ENCODE measurements at regions not wholly inside any gene's neighbourhood (a gene's known extent, or its start where the extent isn't known, plus 50 kb on each side); places are given as distances from the start of the nearest gene placed in this dataset.

DNA sequence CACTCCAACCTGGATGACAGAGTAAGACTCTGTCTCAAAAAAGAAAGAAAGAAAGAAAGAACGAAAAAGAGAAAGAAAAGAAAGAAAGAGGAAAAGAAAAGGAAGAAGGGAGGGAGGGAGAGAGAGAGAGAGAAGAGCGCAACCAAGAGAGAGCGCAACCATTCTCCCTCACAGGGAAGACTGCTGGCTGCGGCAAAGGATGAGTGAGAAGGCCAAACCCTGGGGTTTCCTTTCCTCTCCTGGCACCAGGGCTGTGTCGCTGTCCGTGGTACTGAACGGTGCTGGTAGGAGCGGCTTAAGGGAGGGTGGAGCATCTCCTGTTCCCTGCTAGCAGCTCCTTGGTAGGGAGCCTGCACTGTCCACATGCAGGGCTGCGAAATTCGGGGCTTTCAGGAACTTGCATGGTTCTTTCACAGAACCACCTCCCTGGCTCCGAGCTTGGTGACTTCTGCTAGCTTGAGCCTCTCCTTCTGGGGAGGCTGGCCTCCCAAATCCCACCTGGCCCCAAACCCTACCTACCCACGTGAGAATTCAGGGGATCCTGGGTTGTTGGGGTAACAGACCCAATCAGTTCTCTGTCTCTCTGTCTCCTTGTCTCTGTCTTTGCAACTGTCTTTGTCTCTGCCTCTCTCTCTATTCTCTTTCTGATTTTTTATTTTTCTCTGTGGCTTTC lies 51.1 kb upstream of the ZNRF4 start (continued):
- TF ChIP-seq ZNF668 (CRISPR knock-in tag; IDR thresholded peaks at IDR 0.05) (no peak), E2F5 (CRISPR knock-in tag; IDR thresholded peaks at IDR 0.05) (peak; percentile 56; the same call in 1 of the 2 replicates), TAF1 (IDR thresholded peaks at IDR 0.05; ENCODE audit: control insufficient read depth, extremely low read depth, insufficient read depth, low read length, severe bottlenecking) (no peak), ADNP (tag; IDR thresholded peaks at IDR 0.05) (no peak), XRCC5 (IDR thresholded peaks at IDR 0.05; ENCODE audit: low read depth, low read length) (peak; percentile 73; the same call in 1 of the 2 replicates), PRDM10 (IDR thresholded peaks at IDR 0.05; ENCODE audit: partially characterized antibody) (peak; percentile 46), ZNF764 (CRISPR knock-in tag; IDR thresholded peaks at IDR 0.05; ENCODE audit: low read depth) (no peak), KDM5B (IDR thresholded peaks at IDR 0.05; ENCODE audit: insufficient replicate concordance, low read depth, low read length) (no peak), SRF (CRISPR knock-in tag; IDR thresholded peaks at IDR 0.05) (peak in 1 of 2 experiments; percentile 81; a peak in 2 of 4 replicates), ETV5 (CRISPR knock-in tag; IDR thresholded peaks at IDR 0.05; ENCODE audit: low read depth) (0 out of 2 replicates have a peak, but pooled peaks have one; percentile 42), ZNF197 (CRISPR knock-in tag; IDR thresholded peaks at IDR 0.05; ENCODE audit: low read depth) (peak; percentile 75; the same call in 1 of the 2 replicates), RCOR1 (IDR thresholded peaks at IDR 0.05; ENCODE audit: borderline replicate concordance in 1 of 2, low read depth in 2 of 2, low read length in 2 of 2) (peak in 1 of 2 experiments; percentile 92; a peak in 2 of 4 replicates), CBX3 (IDR thresholded peaks at IDR 0.05; ENCODE audit: borderline replicate concordance in 1 of 2, low read length in 2 of 2) (no peak; a peak in 1 of 3 replicates), NR3C1 (CRISPR knock-in tag; IDR thresholded peaks at IDR 0.05) (no peak), CC2D1A (IDR thresholded peaks at IDR 0.05) (no peak), LCOR (CRISPR knock-in tag; IDR thresholded peaks at IDR 0.05) (peak; percentile 52; the same call in 1 of the 2 replicates), HCFC1 (IDR thresholded peaks at IDR 0.05; ENCODE audit: low read depth, low read length) (peak; percentile 38), PRPF4 (IDR thresholded peaks at IDR 0.05; ENCODE audit: insufficient read depth, low read depth, low read length, poor library complexity, severe bottlenecking) (no peak), POU5F1 (IDR thresholded peaks at IDR 0.05; ENCODE audit: borderline replicate concordance, low read depth, low read length, partially characterized antibody) (no peak)
- TF ChIP-seq, protein P1, sequence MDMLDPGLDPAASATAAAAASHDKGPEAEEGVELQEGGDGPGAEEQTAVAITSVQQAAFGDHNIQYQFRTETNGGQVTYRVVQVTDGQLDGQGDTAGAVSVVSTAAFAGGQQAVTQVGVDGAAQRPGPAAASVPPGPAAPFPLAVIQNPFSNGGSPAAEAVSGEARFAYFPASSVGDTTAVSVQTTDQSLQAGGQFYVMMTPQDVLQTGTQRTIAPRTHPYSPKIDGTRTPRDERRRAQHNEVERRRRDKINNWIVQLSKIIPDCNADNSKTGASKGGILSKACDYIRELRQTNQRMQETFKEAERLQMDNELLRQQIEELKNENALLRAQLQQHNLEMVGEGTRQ (CRISPR knock-in tag; IDR thresholded peaks at IDR 0.05), result no peak
- TF ChIP-seq, protein P2, sequence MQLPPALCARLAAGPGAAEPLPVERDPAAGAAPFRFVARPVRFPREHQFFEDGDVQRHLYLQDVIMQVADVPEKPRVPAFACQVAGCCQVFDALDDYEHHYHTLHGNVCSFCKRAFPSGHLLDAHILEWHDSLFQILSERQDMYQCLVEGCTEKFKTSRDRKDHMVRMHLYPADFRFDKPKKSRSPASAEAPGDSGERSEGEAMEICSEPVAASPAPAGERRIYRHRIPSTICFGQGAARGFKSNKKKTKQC (CRISPR knock-in tag; IDR thresholded peaks at IDR 0.05), result peak; percentile 90

All from K562 (cell line).